ENCODE measurements at regions not wholly inside any gene's neighbourhood (a gene's known extent, or its start where the extent isn't known, plus 50 kb on each side); places are given as distances from the start of the nearest gene placed in this dataset.

GRCh38 chr21:41651406-41651805 is 115.4 kb downstream of the RIPK4 start:
- no peak for DNase-seq

- no peak for DNase-seq
These were observed 116.2 kb downstream of the RIPK4 start for GRCh38 chr21:41650526-41651145.

GRCh38 chr21:41648591-41649031 is 118.2 kb downstream of the RIPK4 start:
- DNase-seq: no peak

- DNase-seq: no peak
These were observed 118.9 kb downstream of the RIPK4 start for GRCh38 chr21:41647806-41648561.

GRCh38 chr21:41643246-41643966 is 123.4 kb downstream of the RIPK4 start:
- no peak for DNase-seq

- no peak for DNase-seq
These were observed 124.8 kb downstream of the RIPK4 start for GRCh38 chr21:41641821-41642701.

GRCh38 chr21:41641510-41641815 is 125.4 kb downstream of the RIPK4 start:
- no peak for DNase-seq

GRCh38 chr21:41640748-41641509 is 125.9 kb downstream of the RIPK4 start:
- DNase-seq: no peak

GRCh38 chr21:41639766-41640165 is 127.1 kb downstream of the RIPK4 start:
- no peak for DNase-seq

GRCh38 chr21:41639336-41639735 is 127.5 kb downstream of the RIPK4 start:
- DNase-seq: no peak

- no peak for DNase-seq
These were observed 128.6 kb downstream of the RIPK4 start for GRCh38 chr21:41638201-41638790.

GRCh38 chr21:41636636-41637630 is 129.0 kb upstream of the TMPRSS2 start:
- no peak for DNase-seq

- no peak for DNase-seq
These were observed 127.9 kb upstream of the TMPRSS2 start for GRCh38 chr21:41635874-41636273.

GRCh38 chr21:41634858-41635257 is 126.9 kb upstream of the TMPRSS2 start:
- DNase-seq: no peak

GRCh38 chr21:41634211-41634694 is 126.3 kb upstream of the TMPRSS2 start:
- no peak for DNase-seq

GRCh38 chr21:41633627-41634026 is 125.7 kb upstream of the TMPRSS2 start:
- DNase-seq: no peak

- no peak for DNase-seq
These were observed 125.0 kb upstream of the TMPRSS2 start for GRCh38 chr21:41632748-41633475.

- DNase-seq: no peak
These were observed 123.9 kb upstream of the TMPRSS2 start for GRCh38 chr21:41631564-41632461.

- no peak for DNase-seq
These were observed 123.0 kb upstream of the TMPRSS2 start for GRCh38 chr21:41630917-41631316.

Measured in NCI-H1930 (cell line).